ENCODE measurements at regions not wholly inside any gene's neighbourhood (a gene's known extent, or its start where the extent isn't known, plus 50 kb on each side); places are given as distances from the start of the nearest gene placed in this dataset.

DNA sequence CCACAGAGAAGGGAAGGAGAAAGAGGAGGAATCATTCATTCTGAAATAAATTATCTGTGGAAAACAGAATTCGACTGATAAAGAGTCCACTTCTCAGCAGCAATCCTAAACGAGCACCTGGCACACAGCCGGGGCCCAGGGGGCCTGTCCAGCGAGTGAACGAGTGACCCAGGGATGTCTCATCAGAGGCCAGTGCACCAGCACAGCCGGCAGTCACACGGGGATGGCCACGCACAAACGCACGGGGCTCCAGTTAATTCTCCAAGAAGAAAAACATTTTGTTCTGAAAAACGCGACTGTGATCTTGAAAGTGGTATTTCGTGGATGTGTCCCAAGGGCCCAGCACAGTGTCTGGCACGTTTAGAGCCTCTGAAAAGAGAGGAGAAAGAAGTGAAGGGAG lies 154.6 kb downstream of the BRD1 start (continued):
- TF ChIP-seq, protein P1, sequence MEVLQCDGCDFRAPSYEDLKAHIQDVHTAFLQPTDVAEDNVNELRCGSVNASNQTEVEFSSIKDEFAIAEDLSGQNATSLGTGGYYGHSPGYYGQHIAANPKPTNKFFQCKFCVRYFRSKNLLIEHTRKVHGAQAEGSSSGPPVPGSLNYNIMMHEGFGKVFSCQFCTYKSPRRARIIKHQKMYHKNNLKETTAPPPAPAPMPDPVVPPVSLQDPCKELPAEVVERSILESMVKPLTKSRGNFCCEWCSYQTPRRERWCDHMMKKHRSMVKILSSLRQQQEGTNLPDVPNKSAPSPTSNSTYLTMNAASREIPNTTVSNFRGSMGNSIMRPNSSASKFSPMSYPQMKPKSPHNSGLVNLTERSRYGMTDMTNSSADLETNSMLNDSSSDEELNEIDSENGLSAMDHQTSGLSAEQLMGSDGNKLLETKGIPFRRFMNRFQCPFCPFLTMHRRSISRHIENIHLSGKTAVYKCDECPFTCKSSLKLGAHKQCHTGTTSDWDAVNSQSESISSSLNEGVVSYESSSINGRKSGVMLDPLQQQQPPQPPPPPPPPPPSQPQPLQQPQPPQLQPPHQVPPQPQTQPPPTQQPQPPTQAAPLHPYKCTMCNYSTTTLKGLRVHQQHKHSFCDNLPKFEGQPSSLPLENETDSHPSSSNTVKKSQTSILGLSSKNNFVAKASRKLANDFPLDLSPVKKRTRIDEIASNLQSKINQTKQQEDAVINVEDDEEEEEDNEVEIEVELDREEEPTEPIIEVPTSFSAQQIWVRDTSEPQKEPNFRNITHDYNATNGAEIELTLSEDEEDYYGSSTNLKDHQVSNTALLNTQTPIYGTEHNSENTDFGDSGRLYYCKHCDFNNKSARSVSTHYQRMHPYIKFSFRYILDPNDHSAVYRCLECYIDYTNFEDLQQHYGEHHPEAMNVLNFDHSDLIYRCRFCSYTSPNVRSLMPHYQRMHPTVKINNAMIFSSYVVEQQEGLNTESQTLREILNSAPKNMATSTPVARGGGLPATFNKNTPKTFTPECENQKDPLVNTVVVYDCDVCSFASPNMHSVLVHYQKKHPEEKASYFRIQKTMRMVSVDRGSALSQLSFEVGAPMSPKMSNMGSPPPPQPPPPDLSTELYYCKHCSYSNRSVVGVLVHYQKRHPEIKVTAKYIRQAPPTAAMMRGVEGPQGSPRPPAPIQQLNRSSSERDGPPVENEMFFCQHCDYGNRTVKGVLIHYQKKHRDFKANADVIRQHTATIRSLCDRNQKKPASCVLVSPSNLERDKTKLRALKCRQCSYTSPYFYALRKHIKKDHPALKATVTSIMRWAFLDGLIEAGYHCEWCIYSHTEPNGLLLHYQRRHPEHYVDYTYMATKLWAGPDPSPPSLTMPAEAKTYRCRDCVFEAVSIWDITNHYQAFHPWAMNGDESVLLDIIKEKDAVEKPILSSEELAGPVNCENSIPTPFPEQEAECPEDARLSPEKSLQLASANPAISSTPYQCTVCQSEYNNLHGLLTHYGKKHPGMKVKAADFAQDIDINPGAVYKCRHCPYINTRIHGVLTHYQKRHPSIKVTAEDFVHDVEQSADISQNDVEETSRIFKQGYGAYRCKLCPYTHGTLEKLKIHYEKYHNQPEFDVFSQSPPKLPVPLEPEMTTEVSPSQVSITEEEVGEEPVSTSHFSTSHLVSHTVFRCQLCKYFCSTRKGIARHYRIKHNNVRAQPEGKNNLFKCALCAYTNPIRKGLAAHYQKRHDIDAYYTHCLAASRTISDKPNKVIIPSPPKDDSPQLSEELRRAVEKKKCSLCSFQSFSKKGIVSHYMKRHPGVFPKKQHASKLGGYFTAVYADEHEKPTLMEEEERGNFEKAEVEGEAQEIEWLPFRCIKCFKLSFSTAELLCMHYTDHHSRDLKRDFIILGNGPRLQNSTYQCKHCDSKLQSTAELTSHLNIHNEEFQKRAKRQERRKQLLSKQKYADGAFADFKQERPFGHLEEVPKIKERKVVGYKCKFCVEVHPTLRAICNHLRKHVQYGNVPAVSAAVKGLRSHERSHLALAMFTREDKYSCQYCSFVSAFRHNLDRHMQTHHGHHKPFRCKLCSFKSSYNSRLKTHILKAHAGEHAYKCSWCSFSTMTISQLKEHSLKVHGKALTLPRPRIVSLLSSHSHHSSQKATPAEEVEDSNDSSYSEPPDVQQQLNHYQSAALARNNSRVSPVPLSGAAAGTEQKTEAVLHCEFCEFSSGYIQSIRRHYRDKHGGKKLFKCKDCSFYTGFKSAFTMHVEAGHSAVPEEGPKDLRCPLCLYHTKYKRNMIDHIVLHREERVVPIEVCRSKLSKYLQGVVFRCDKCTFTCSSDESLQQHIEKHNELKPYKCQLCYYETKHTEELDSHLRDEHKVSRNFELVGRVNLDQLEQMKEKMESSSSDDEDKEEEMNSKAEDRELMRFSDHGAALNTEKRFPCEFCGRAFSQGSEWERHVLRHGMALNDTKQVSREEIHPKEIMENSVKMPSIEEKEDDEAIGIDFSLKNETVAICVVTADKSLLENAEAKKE (CRISPR knock-in tag; IDR thresholded peaks at IDR 0.05) = no peak
- TF ChIP-seq NANOG (IDR thresholded peaks at IDR 0.05; ENCODE audit: borderline replicate concordance) = no peak
- TF ChIP-seq POLR2AphosphoS5 (IDR thresholded peaks at IDR 0.05; ENCODE audit: low read depth) = no peak
- TF ChIP-seq STAT1 (IDR thresholded peaks at IDR 0.05; ENCODE audit: unreplicated experiment) = no peak
- TF ChIP-seq JUNB (IDR thresholded peaks at IDR 0.05; ENCODE audit: unreplicated experiment) = no peak
- no peak for TF ChIP-seq EZH2 (IDR thresholded peaks at IDR 0.05; ENCODE audit: low read depth, unreplicated experiment)
- TF ChIP-seq, protein P2, sequence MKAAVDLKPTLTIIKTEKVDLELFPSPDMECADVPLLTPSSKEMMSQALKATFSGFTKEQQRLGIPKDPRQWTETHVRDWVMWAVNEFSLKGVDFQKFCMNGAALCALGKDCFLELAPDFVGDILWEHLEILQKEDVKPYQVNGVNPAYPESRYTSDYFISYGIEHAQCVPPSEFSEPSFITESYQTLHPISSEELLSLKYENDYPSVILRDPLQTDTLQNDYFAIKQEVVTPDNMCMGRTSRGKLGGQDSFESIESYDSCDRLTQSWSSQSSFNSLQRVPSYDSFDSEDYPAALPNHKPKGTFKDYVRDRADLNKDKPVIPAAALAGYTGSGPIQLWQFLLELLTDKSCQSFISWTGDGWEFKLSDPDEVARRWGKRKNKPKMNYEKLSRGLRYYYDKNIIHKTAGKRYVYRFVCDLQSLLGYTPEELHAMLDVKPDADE (IDR thresholded peaks at IDR 0.05) = no peak

DNA sequence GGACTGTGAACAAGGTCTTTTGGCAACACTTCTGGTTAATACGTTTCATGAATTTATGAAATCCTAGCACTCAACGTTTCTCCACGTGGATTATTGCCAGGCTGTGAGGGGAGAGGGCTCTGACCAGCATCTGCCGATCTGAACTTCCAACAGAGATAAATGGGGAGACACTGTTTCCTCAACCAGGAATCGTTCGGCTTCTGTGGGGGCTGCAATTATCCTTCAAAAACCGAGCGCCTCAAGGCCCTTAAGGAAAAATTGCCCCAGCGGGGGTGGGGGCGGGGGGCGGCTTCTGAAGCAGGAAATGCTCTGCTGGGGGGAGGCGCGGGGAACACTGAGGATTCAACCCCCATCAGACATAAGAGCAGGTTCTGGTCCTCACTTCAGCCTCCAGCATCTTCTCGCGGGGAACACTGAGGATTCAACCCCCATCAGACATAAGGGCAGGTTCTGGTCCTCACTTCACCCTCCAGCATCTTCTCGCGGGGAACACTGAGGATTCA lies 155.6 kb downstream of the BRD1 start:
- Histone ChIP-seq H2AFZ (no peak overlapping the region), H3K4me3 (no peak overlapping the region), H3K9me2 (ENCODE audit: insufficient read depth) (no peaks in the 10 kb centered on the region), H3F3A (replicated peaks; ENCODE audit: low read depth) (no peaks in the 10 kb centered on the region), H3K79me2 (replicated peaks; ENCODE audit: insufficient read depth) (no peaks in the 10 kb centered on the region), H4K20me1 (replicated peaks; ENCODE audit: insufficient read depth) (no peaks in the 10 kb centered on the region), H3K4me1 (ENCODE audit: insufficient read depth) (no peaks in the 10 kb centered on the region), H3K36me3 (ENCODE audit: insufficient read depth) (no peaks in the 10 kb centered on the region; the same call in 1 of the 2 replicates), H3K4me2 (no peak overlapping the region), H3K27ac (ENCODE audit: low read depth) (no peak overlapping the region), H3K27me3 (ENCODE audit: insufficient read depth) (no peaks in the 10 kb centered on the region)
- Mint-ChIP-seq H3K27ac (no peak overlapping the region), H3K9me3 (peaks cover 8% of the 10 kb centered on the region), H3K27me3 (ENCODE audit: insufficient read depth, low read depth, poor library complexity) (peaks cover 48% of the 10 kb centered on the region), H3K36me3 (ENCODE audit: low read depth) (peaks cover 4% of the 10 kb centered on the region; the same call in 2 of the 3 replicates), H3K4me3 (peak overlapping the region; percentile 70), H3K4me1 (peaks cover 12% of the 10 kb centered on the region)
- no peak for DNase-seq (ENCODE audit: low spot score)
- no peak for ATAC-seq
- TF ChIP-seq, protein P3, sequence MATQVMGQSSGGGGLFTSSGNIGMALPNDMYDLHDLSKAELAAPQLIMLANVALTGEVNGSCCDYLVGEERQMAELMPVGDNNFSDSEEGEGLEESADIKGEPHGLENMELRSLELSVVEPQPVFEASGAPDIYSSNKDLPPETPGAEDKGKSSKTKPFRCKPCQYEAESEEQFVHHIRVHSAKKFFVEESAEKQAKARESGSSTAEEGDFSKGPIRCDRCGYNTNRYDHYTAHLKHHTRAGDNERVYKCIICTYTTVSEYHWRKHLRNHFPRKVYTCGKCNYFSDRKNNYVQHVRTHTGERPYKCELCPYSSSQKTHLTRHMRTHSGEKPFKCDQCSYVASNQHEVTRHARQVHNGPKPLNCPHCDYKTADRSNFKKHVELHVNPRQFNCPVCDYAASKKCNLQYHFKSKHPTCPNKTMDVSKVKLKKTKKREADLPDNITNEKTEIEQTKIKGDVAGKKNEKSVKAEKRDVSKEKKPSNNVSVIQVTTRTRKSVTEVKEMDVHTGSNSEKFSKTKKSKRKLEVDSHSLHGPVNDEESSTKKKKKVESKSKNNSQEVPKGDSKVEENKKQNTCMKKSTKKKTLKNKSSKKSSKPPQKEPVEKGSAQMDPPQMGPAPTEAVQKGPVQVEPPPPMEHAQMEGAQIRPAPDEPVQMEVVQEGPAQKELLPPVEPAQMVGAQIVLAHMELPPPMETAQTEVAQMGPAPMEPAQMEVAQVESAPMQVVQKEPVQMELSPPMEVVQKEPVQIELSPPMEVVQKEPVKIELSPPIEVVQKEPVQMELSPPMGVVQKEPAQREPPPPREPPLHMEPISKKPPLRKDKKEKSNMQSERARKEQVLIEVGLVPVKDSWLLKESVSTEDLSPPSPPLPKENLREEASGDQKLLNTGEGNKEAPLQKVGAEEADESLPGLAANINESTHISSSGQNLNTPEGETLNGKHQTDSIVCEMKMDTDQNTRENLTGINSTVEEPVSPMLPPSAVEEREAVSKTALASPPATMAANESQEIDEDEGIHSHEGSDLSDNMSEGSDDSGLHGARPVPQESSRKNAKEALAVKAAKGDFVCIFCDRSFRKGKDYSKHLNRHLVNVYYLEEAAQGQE (IDR thresholded peaks at IDR 0.05; ENCODE audit: unreplicated experiment) = no peak
- TF ChIP-seq NANOG (IDR thresholded peaks at IDR 0.05; ENCODE audit: borderline replicate concordance) (no peak), ZNF114 (CRISPR knock-in tag; IDR thresholded peaks at IDR 0.05) (no peak), ZNF331 (CRISPR knock-in tag; IDR thresholded peaks at IDR 0.05; ENCODE audit: low read depth) (no peak), EZH2phosphoT487 (IDR thresholded peaks at IDR 0.05; ENCODE audit: unreplicated experiment) (no peak), EZH2 (IDR thresholded peaks at IDR 0.05; ENCODE audit: low read depth, unreplicated experiment) (no peak), JUNB (IDR thresholded peaks at IDR 0.05; ENCODE audit: unreplicated experiment) (no peak), CREB1 (CRISPR knock-in tag; IDR thresholded peaks at IDR 0.05; ENCODE audit: low read depth) (no peak)
- TF ChIP-seq, protein P4, sequence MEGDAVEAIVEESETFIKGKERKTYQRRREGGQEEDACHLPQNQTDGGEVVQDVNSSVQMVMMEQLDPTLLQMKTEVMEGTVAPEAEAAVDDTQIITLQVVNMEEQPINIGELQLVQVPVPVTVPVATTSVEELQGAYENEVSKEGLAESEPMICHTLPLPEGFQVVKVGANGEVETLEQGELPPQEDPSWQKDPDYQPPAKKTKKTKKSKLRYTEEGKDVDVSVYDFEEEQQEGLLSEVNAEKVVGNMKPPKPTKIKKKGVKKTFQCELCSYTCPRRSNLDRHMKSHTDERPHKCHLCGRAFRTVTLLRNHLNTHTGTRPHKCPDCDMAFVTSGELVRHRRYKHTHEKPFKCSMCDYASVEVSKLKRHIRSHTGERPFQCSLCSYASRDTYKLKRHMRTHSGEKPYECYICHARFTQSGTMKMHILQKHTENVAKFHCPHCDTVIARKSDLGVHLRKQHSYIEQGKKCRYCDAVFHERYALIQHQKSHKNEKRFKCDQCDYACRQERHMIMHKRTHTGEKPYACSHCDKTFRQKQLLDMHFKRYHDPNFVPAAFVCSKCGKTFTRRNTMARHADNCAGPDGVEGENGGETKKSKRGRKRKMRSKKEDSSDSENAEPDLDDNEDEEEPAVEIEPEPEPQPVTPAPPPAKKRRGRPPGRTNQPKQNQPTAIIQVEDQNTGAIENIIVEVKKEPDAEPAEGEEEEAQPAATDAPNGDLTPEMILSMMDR (conservative IDR thresholded peaks at IDR 0.05; ENCODE audit: low read depth in 2 of 2) = no peak

Data from GM23338 (cell line).